ENCODE measurements at regions not wholly inside any gene's neighbourhood (a gene's known extent, or its start where the extent isn't known, plus 50 kb on each side); places are given as distances from the start of the nearest gene placed in this dataset.

DNA sequence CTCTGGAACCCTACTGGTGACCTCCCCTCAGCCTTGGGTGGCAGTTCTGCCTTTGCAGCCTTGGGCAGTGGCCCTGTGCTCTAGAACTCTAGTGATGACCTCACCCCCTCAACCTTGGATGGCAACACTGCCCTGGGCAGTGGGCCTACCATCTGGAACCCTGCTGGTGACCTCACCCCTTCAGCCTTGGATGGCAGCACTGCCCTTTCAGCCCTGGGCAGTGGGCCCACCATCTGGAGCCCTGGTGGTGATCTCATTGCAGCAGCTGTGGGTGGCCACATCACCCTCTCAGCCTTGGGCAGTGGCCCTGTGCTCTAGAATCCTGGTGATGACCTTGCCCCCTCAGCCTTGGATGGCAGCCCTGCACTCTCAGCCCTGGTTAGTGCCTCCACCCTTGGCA, 129.3 kb downstream of the RBMX2 start:
- Histone ChIP-seq H3K36me3 (ENCODE audit: control insufficient read depth in 4 of 4, insufficient read depth in 3 of 4, low read depth in 1 of 4, low read length in 3 of 4) (no peaks in the 10 kb centered on the region), H3K4me1 (ENCODE audit: control insufficient read depth in 4 of 4, insufficient read depth in 4 of 4, low read length in 3 of 4) (no peaks in the 10 kb centered on the region), H3K9ac (ENCODE audit: low read depth in 1 of 2, low read length in 2 of 2) (no peak overlapping the region), H3K27me3 (ENCODE audit: control insufficient read depth in 4 of 4, insufficient read depth in 4 of 4, low read length in 3 of 4) (no peaks in the 10 kb centered on the region), H3K9me3 (ENCODE audit: control insufficient read depth in 4 of 4, low read length in 3 of 4) (no peaks in the 10 kb centered on the region), H3K4me3 (ENCODE audit: low read depth in 1 of 3, low read length in 3 of 3) (no peak overlapping the region), H3K27ac (ENCODE audit: low read depth in 1 of 2, low read length in 2 of 2) (no peak overlapping the region)
- no peak for DNase-seq (ENCODE audit: low spot score)
- TF ChIP-seq FOXA1 (IDR thresholded peaks at IDR 0.05) = no peak
- TF ChIP-seq HNF4A (conservative IDR thresholded peaks at IDR 0.05) = no peak
- no peak for TF ChIP-seq MAX (IDR thresholded peaks at IDR 0.05)
- no peak for TF ChIP-seq RAD21 (IDR thresholded peaks at IDR 0.05)
- no peak for TF ChIP-seq CTCF (IDR thresholded peaks at IDR 0.05; ENCODE audit: low read depth, low read length, missing input control)
- TF ChIP-seq YY1 (IDR thresholded peaks at IDR 0.05) = no peak
- TF ChIP-seq RXRA (IDR thresholded peaks at IDR 0.05) = no peak
- no peak for TF ChIP-seq EGR1 (IDR thresholded peaks at IDR 0.05; ENCODE audit: low read depth in 2 of 2)
- no peak for TF ChIP-seq ZBTB33 (IDR thresholded peaks at IDR 0.05)
- no peak for TF ChIP-seq HNF4G (IDR thresholded peaks at IDR 0.05)
- TF ChIP-seq SP1 (IDR thresholded peaks at IDR 0.05) = no peak
- no peak for TF ChIP-seq TAF1 (conservative IDR thresholded peaks at IDR 0.05)
- TF ChIP-seq FOXA2 (IDR thresholded peaks at IDR 0.05) = no peak
- no peak for TF ChIP-seq NR2F2 (IDR thresholded peaks at IDR 0.05)
- TF ChIP-seq GABPA (IDR thresholded peaks at IDR 0.05 in 1 of 2, conservative IDR thresholded peaks at IDR 0.05 in 1 of 2) = no peak

- Histone ChIP-seq H3K27ac (ENCODE audit: low read depth in 1 of 2, low read length in 2 of 2) (no peak overlapping the region), H3K4me1 (ENCODE audit: control insufficient read depth in 4 of 4, insufficient read depth in 4 of 4, low read length in 3 of 4) (no peaks in the 10 kb centered on the region), H3K36me3 (ENCODE audit: control insufficient read depth in 4 of 4, insufficient read depth in 3 of 4, low read depth in 1 of 4, low read length in 3 of 4) (no peaks in the 10 kb centered on the region), H3K9me3 (ENCODE audit: control insufficient read depth in 4 of 4, low read length in 3 of 4) (no peaks in the 10 kb centered on the region), H3K27me3 (ENCODE audit: control insufficient read depth in 4 of 4, insufficient read depth in 4 of 4, low read length in 3 of 4) (peaks cover 0 to 1% (median 0%) of the 10 kb centered on the region in 4 donors), H3K9ac (ENCODE audit: low read depth in 1 of 2, low read length in 2 of 2) (no peak overlapping the region), H3K4me3 (ENCODE audit: low read depth in 1 of 3, low read length in 3 of 3) (no peak overlapping the region)
- WGBS = 22% methylated on average over 15 of the region's 15 CpGs
- peak; percentile 34 for DNase-seq (ENCODE audit: low spot score)
- TF ChIP-seq RAD21 (IDR thresholded peaks at IDR 0.05) (peak; percentile 75 to 81), CTCF (IDR thresholded peaks at IDR 0.05; ENCODE audit: low read depth, low read length, missing input control) (peak; percentile 61), EGR1 (IDR thresholded peaks at IDR 0.05; ENCODE audit: low read depth in 2 of 2) (no peak)
These were observed 138.0 kb downstream of the RBMX2 start for GRCh38 chrX:130539721-130540321.
